Left ventricle myocardium inferior (tissue), 1 donor: ENCODE measurements at regions not wholly inside any gene's neighbourhood (a gene's known extent, or its start where the extent isn't known, plus 50 kb on each side); places are given as distances from the start of the nearest gene placed in this dataset.

Experiments
- DNase-seq: peaks from one replicate; pipeline ENCODE4 v3.0.0-alpha.2; 2020
- H3K27ac ChIP-seq: fragments of 200-600 bp; replicated peaks from 2 replicates; pipeline ENCODE4 v1.8.0; 2021
- H3K27me3 ChIP-seq: fragments of 200-600 bp; 2 replicates; pipeline ENCODE4 v1.8.0; 2021; ENCODE audit warnings: low read depth
- H3K36me3 ChIP-seq: fragments of 200-600 bp; 2 replicates; pipeline ENCODE4 v1.8.0; 2021
- H3K4me1 ChIP-seq: fragments of 200-600 bp; 2 replicates; pipeline ENCODE4 v1.8.0; 2021
- H3K4me3 ChIP-seq: fragments of 200-600 bp; 2 replicates; pipeline ENCODE4 v1.8.0; 2021; ENCODE audit warnings: mild to moderate bottlenecking, moderate library complexity
- H3K9me3 ChIP-seq: fragments of 200-600 bp; replicated peaks from 2 replicates; pipeline ENCODE4 v1.8.0; 2021
- CTCF ChIP-seq: fragments of 200-600 bp; IDR thresholded peaks from 2 replicates; pipeline ENCODE4 v1.8.0; 2021; ENCODE audit warnings: antibody characterized with exemption, mild to moderate bottlenecking, borderline replicate concordance
- intact Hi-C: fragments of 100-400 bp; cut with micrococcal nuclease; formaldehyde crosslinking; loops from one replicate; pipeline ENCODE4 v1.11.0; 2022
- donor health status: DM: no; HTN: yes; CAD: no; lungs with severe emphysema.

GRCh38 chr18:40566510-40566844 lies 1388.6 kb upstream of the PIK3C3 start:
- intact Hi-C loops = no loop called here
- Histone ChIP-seq H3K4me1 (no peaks in the 10 kb centered on the region), H3K27me3 (no peaks in the 10 kb centered on the region), H3K27ac (no peak overlapping the region), H3K36me3 (no peaks in the 10 kb centered on the region), H3K9me3 (no peaks in the 10 kb centered on the region), H3K4me3 (no peak overlapping the region)
- DNase-seq = no peak
- no peak for TF ChIP-seq CTCF

- Histone ChIP-seq H3K27me3 (no peaks in the 10 kb centered on the region), H3K4me1 (no peaks in the 10 kb centered on the region), H3K9me3 (no peaks in the 10 kb centered on the region), H3K4me3 (no peak overlapping the region), H3K27ac (no peak overlapping the region), H3K36me3 (no peaks in the 10 kb centered on the region)
- no peak for TF ChIP-seq CTCF
- intact Hi-C loops = no loop called here
- no peak for DNase-seq
Observed at GRCh38 chr18:40565805-40566509, 1389.1 kb upstream of the PIK3C3 start.

GRCh38 chr18:40559556-40559955 lies 1395.5 kb upstream of the PIK3C3 start:
- Histone ChIP-seq H3K4me1 (no peaks in the 10 kb centered on the region), H3K4me3 (no peak overlapping the region), H3K27me3 (no peaks in the 10 kb centered on the region), H3K36me3 (no peaks in the 10 kb centered on the region), H3K27ac (no peak overlapping the region), H3K9me3 (no peaks in the 10 kb centered on the region)
- no peak for TF ChIP-seq CTCF
- intact Hi-C loops = no loop called here
- DNase-seq = no peak

GRCh38 chr18:40558706-40559392 lies 1396.2 kb upstream of the PIK3C3 start:
- no peak overlapping the region for H3K4me3 ChIP-seq
- no peak for DNase-seq
- H3K36me3 ChIP-seq = no peaks in the 10 kb centered on the region
- intact Hi-C loops = no loop called here
- no peak for TF ChIP-seq CTCF
- H3K9me3 ChIP-seq = no peaks in the 10 kb centered on the region
- no peak overlapping the region for H3K27ac ChIP-seq
- H3K27me3 ChIP-seq = no peaks in the 10 kb centered on the region
- H3K4me1 ChIP-seq = no peaks in the 10 kb centered on the region

- intact Hi-C loops = no loop called here
- Histone ChIP-seq H3K27me3 (no peaks in the 10 kb centered on the region), H3K9me3 (no peaks in the 10 kb centered on the region), H3K4me3 (no peak overlapping the region), H3K4me1 (no peaks in the 10 kb centered on the region), H3K27ac (no peak overlapping the region), H3K36me3 (no peaks in the 10 kb centered on the region)
- no peak for TF ChIP-seq CTCF
- no peak for DNase-seq
Observed at GRCh38 chr18:40555914-40556313, 1399.1 kb upstream of the PIK3C3 start.
